D721Med (cell line): ENCODE measurements at regions not wholly inside any gene's neighbourhood (a gene's known extent, or its start where the extent isn't known, plus 50 kb on each side); places are given as distances from the start of the nearest gene placed in this dataset.

ENCODE experiments used
- DNase-seq: peaks from one replicate; pipeline ENCODE4 v3.0.0; 2011; ENCODE audit warnings: low spot score; ENCODE audit not compliant: insufficient read length
- FAIRE-seq: peaks from 2 replicates; lab custom pipeline; 2011; peaks lifted over from hg19 to GRCh38; lab: Jason Lieb, UNC
- TF ChIP-seq, protein P1 (sequence below): IDR thresholded peaks from 2 replicates; pipeline ENCODE4 v1.5.1; 2012; ENCODE audit warnings: mild to moderate bottlenecking, control low read depth; ENCODE audit not compliant: insufficient read depth; ENCODE audit errors: missing control alignments

DNA sequence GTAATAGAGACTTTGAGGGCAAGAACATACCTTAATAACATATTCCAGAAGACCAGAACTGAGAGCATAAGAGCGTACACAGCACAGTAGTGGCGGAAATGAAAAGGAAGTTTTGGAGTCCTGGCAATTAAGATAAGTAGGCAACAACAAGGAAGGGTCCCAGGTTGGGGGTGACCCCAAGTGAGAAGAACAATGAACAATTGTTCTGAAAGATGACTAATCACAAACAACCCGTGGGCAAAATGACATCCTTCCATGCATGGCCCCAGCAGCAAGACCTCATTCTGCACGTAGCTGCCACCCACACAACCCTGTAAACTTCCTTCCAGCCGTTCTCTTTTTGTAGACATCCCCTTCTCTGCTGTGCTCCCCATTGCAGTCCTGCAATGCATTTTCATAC lies 384.4 kb upstream of the PABPC4L start:
- FAIRE-seq, result no peak
- DNase-seq, result no peak
- TF ChIP-seq, protein P1, sequence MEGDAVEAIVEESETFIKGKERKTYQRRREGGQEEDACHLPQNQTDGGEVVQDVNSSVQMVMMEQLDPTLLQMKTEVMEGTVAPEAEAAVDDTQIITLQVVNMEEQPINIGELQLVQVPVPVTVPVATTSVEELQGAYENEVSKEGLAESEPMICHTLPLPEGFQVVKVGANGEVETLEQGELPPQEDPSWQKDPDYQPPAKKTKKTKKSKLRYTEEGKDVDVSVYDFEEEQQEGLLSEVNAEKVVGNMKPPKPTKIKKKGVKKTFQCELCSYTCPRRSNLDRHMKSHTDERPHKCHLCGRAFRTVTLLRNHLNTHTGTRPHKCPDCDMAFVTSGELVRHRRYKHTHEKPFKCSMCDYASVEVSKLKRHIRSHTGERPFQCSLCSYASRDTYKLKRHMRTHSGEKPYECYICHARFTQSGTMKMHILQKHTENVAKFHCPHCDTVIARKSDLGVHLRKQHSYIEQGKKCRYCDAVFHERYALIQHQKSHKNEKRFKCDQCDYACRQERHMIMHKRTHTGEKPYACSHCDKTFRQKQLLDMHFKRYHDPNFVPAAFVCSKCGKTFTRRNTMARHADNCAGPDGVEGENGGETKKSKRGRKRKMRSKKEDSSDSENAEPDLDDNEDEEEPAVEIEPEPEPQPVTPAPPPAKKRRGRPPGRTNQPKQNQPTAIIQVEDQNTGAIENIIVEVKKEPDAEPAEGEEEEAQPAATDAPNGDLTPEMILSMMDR, result no peak

- TF ChIP-seq, protein P1, result no peak
- DNase-seq, result no peak
- no peak for FAIRE-seq
These were observed 365.9 kb upstream of the PABPC4L start for GRCh38 chr4:134567461-134567860.

- no peak for FAIRE-seq
- TF ChIP-seq, protein P1, result no peak
- DNase-seq, result no peak
These were observed 359.1 kb upstream of the PABPC4L start for GRCh38 chr4:134560728-134561127.

GRCh38 chr4:134552063-134552462 lies 350.5 kb upstream of the PABPC4L start:
- TF ChIP-seq, protein P1, result no peak
- DNase-seq, result no peak
- no peak for FAIRE-seq

DNA sequence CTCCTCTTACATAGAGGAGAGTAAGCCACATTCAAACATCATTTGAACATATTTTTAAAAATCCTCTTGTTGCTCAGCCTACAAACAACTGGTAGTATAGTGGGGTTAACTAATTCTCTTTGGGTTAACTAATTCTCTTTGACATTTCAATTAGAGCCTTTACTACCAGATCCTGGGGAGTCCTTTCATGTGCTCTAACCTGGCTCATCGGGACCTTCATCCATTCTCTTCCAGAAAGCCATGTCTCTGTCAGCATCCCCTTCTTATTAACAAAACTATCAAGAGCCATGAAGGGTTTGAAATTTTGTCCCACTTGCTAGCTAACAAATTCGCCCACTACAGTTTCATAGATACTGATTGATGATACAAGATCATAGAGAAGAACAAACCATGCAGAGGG lies 349.8 kb upstream of the PABPC4L start:
- FAIRE-seq (no peak), DNase-seq (no peak)
- TF ChIP-seq, protein P1, result no peak

GRCh38 chr4:134548052-134548628 lies 346.6 kb upstream of the PABPC4L start:
- DNase-seq (no peak), FAIRE-seq (no peak)
- TF ChIP-seq, protein P1, result no peak

DNA sequence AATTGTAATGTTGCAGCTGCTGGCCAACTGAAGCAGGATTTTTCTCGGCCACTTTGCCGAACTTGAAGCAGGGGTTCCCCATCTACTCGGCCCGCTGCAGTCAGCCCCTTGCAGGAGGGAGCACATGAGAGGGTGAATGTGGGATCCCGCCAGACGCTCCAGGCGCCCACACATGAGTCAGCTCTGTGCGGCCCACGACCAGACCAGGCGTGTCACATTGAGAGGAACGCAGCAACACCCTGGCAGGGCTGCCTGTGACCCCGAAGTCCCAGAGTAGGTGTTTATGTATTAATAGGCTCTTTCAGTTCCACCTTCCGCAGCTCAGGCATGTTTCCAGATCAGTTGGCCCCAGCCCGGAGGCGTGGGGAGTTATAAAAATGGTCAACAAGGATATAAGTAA lies 344.7 kb upstream of the PABPC4L start:
- no peak for FAIRE-seq
- TF ChIP-seq, protein P1, result no peak
- no peak for DNase-seq
